ENCODE measurements at regions not wholly inside any gene's neighbourhood (a gene's known extent, or its start where the extent isn't known, plus 50 kb on each side); places are given as distances from the start of the nearest gene placed in this dataset.
"Not testable (repeated sequence)": the region's sequence is repeated elsewhere in the genome, so short reads cannot be mapped to it uniquely, and the experiment has no call there.

- Histone ChIP-seq H3K4me1 (ENCODE audit: control insufficient read depth, low read length) (no peaks in the 10 kb centered on the region), H3K27me3 (ENCODE audit: control insufficient read depth, low read length) (no peaks in the 10 kb centered on the region), H4K20me1 (ENCODE audit: control insufficient read depth, insufficient read depth, low read depth, low read length) (no peaks in the 10 kb centered on the region), H3K27ac (ENCODE audit: low read depth, low read length) (no peak overlapping the region), H3K4me3 (ENCODE audit: low read length) (no peak overlapping the region), H3K36me3 (ENCODE audit: control insufficient read depth, low read length) (no peaks in the 10 kb centered on the region), H3K9me2 (replicated peaks; ENCODE audit: control insufficient read depth, low read length) (no peaks in the 10 kb centered on the region), H3K4me2 (ENCODE audit: low read length) (no peak overlapping the region), H3K79me2 (ENCODE audit: control insufficient read depth, low read length) (no peaks in the 10 kb centered on the region), H3K9me3 (ENCODE audit: control insufficient read depth, insufficient read depth, low read length) (no peaks in the 10 kb centered on the region), H3F3A (ENCODE audit: control insufficient read depth, insufficient read depth) (no peaks in the 10 kb centered on the region)
- TF ChIP-seq CTCF (IDR thresholded peaks at IDR 0.05; ENCODE audit: low read depth, low read length, poor library complexity, severe bottlenecking) = no peak
- no peak for TF ChIP-seq EZH2phosphoT487 (IDR thresholded peaks at IDR 0.05; ENCODE audit: borderline replicate concordance, low read length)
These were observed 272.8 kb upstream of the STXBP6 start for GRCh38 chr14:25322784-25323183.

GRCh38 chr14:25316007-25316406, 266.1 kb upstream of the STXBP6 start:
- H3K27ac ChIP-seq (ENCODE audit: low read depth, low read length); H3K9me3 ChIP-seq (ENCODE audit: control insufficient read depth, insufficient read depth, low read length); H3K4me2 ChIP-seq (ENCODE audit: low read length); H3F3A ChIP-seq (ENCODE audit: control insufficient read depth, insufficient read depth); H3K4me1 ChIP-seq (ENCODE audit: control insufficient read depth, low read length); H3K4me3 ChIP-seq (ENCODE audit: low read length); H4K20me1 ChIP-seq (ENCODE audit: control insufficient read depth, insufficient read depth, low read depth, low read length); H3K36me3 ChIP-seq (ENCODE audit: control insufficient read depth, low read length); H3K27me3 ChIP-seq (ENCODE audit: control insufficient read depth, low read length); H3K79me2 ChIP-seq (ENCODE audit: control insufficient read depth, low read length); H3K9me2 ChIP-seq (replicated peaks; ENCODE audit: control insufficient read depth, low read length): not testable (repeated sequence)

- Histone ChIP-seq H4K20me1 (ENCODE audit: control insufficient read depth, insufficient read depth, low read depth, low read length) (no peaks in the 10 kb centered on the region), H3F3A (ENCODE audit: control insufficient read depth, insufficient read depth) (no peaks in the 10 kb centered on the region), H3K27ac (ENCODE audit: low read depth, low read length) (no peak overlapping the region), H3K9me3 (ENCODE audit: control insufficient read depth, insufficient read depth, low read length) (no peaks in the 10 kb centered on the region), H3K36me3 (ENCODE audit: control insufficient read depth, low read length) (no peaks in the 10 kb centered on the region), H3K9me2 (replicated peaks; ENCODE audit: control insufficient read depth, low read length) (no peaks in the 10 kb centered on the region), H3K27me3 (ENCODE audit: control insufficient read depth, low read length) (no peaks in the 10 kb centered on the region), H3K79me2 (ENCODE audit: control insufficient read depth, low read length) (no peaks in the 10 kb centered on the region), H3K4me1 (ENCODE audit: control insufficient read depth, low read length) (no peaks in the 10 kb centered on the region), H3K4me2 (ENCODE audit: low read length) (no peak overlapping the region), H3K4me3 (ENCODE audit: low read length) (no peak overlapping the region)
- no peak for TF ChIP-seq EZH2phosphoT487 (IDR thresholded peaks at IDR 0.05; ENCODE audit: borderline replicate concordance, low read length)
These were observed 258.3 kb upstream of the STXBP6 start for GRCh38 chr14:25308244-25308643.

- H3K79me2 ChIP-seq (ENCODE audit: control insufficient read depth, low read length) = no peaks in the 10 kb centered on the region
- no peaks in the 10 kb centered on the region for H3K27me3 ChIP-seq (ENCODE audit: control insufficient read depth, low read length)
- H3K36me3 ChIP-seq (ENCODE audit: control insufficient read depth, low read length) = no peaks in the 10 kb centered on the region
- TF ChIP-seq EZH2phosphoT487 (IDR thresholded peaks at IDR 0.05; ENCODE audit: borderline replicate concordance, low read length) (no peak), CTCF (IDR thresholded peaks at IDR 0.05; ENCODE audit: low read depth, low read length, poor library complexity, severe bottlenecking) (no peak)
- H3F3A ChIP-seq (ENCODE audit: control insufficient read depth, insufficient read depth) = no peaks in the 10 kb centered on the region
- H3K4me3 ChIP-seq (ENCODE audit: low read length) = no peak overlapping the region
- no peak overlapping the region for H3K27ac ChIP-seq (ENCODE audit: low read depth, low read length)
- H4K20me1 ChIP-seq (ENCODE audit: control insufficient read depth, insufficient read depth, low read depth, low read length) = no peaks in the 10 kb centered on the region
- H3K9me2 ChIP-seq (replicated peaks; ENCODE audit: control insufficient read depth, low read length) = no peaks in the 10 kb centered on the region
- no peaks in the 10 kb centered on the region for H3K9me3 ChIP-seq (ENCODE audit: control insufficient read depth, insufficient read depth, low read length)
- no peaks in the 10 kb centered on the region for H3K4me1 ChIP-seq (ENCODE audit: control insufficient read depth, low read length)
- no peak overlapping the region for H3K4me2 ChIP-seq (ENCODE audit: low read length)
These were observed 254.0 kb upstream of the STXBP6 start for GRCh38 chr14:25303934-25304333.
